ENCODE measurements at regions not wholly inside any gene's neighbourhood (a gene's known extent, or its start where the extent isn't known, plus 50 kb on each side); places are given as distances from the start of the nearest gene placed in this dataset.

DNA sequence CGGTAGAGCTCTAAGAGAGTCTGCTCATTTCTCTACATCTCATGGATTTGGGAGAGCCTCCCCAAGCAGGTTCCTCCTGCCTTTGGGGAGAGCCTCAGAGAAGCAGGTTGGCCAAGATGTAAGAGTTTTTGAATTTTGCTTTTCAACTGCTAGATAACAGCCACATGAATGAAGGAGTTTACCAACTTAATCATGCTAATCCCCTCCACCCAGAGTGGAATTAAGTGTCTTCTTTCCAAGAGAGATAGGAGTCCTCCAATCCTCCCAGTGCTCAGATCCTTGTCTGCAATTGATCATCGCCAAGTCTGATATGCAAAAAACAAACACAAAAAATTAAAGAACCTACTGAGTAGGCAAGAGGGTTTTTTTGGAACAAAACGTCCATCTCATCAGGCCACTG, 99.4 kb upstream of the MAP3K1 start:
- in situ Hi-C loops (cut with HindIII; ENCODE audit: extremely low pct_ligation_motif_present, low pct_unique_long_range_greater_than_20kb): no loop called here
- TF ChIP-seq ZNF17 (CRISPR knock-in tag; IDR thresholded peaks at IDR 0.05) (no peak), REPIN1 (CRISPR knock-in tag; IDR thresholded peaks at IDR 0.05; ENCODE audit: borderline replicate concordance, low read depth) (no peak), GTF3A (CRISPR knock-in tag; conservative IDR thresholded peaks at IDR 0.05) (no peak), PRMT3 (CRISPR knock-in tag; IDR thresholded peaks at IDR 0.05; ENCODE audit: borderline replicate concordance, low read depth) (no peak), TOE1 (CRISPR knock-in tag; IDR thresholded peaks at IDR 0.05) (no peak), NFYC (CRISPR knock-in tag; IDR thresholded peaks at IDR 0.05) (no peak), TOPORS (CRISPR knock-in tag; IDR thresholded peaks at IDR 0.05) (no peak), SSRP1 (CRISPR knock-in tag; IDR thresholded peaks at IDR 0.05) (no peak), HMG20B (CRISPR knock-in tag; conservative IDR thresholded peaks at IDR 0.05) (no peak), ZNF10 (CRISPR knock-in tag; IDR thresholded peaks at IDR 0.05; ENCODE audit: borderline replicate concordance, low read depth) (no peak)
- TF ChIP-seq, protein P1, sequence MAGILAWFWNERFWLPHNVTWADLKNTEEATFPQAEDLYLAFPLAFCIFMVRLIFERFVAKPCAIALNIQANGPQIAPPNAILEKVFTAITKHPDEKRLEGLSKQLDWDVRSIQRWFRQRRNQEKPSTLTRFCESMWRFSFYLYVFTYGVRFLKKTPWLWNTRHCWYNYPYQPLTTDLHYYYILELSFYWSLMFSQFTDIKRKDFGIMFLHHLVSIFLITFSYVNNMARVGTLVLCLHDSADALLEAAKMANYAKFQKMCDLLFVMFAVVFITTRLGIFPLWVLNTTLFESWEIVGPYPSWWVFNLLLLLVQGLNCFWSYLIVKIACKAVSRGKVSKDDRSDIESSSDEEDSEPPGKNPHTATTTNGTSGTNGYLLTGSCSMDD (CRISPR knock-in tag; IDR thresholded peaks at IDR 0.05): no peak
- TF ChIP-seq, protein P2, sequence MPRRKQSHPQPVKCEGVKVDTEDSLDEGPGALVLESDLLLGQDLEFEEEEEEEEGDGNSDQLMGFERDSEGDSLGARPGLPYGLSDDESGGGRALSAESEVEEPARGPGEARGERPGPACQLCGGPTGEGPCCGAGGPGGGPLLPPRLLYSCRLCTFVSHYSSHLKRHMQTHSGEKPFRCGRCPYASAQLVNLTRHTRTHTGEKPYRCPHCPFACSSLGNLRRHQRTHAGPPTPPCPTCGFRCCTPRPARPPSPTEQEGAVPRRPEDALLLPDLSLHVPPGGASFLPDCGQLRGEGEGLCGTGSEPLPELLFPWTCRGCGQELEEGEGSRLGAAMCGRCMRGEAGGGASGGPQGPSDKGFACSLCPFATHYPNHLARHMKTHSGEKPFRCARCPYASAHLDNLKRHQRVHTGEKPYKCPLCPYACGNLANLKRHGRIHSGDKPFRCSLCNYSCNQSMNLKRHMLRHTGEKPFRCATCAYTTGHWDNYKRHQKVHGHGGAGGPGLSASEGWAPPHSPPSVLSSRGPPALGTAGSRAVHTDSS (CRISPR knock-in tag; conservative IDR thresholded peaks at IDR 0.05): no peak
- no peaks in the 10 kb centered on the region for H3K79me2 ChIP-seq (ENCODE audit: insufficient read depth, low read length)
- H3K4me2 ChIP-seq (ENCODE audit: low read depth, low read length): no peak overlapping the region
- H3K27ac ChIP-seq (ENCODE audit: extremely low read length, insufficient read depth, low read length): no peak overlapping the region
- H3K4me1 ChIP-seq (ENCODE audit: insufficient read depth, low read length): no peaks in the 10 kb centered on the region
- no TSS peak for BruUV-seq (replicated peaks)
- POLR2A ChIA-PET: no interaction called here
- H3K27me3 ChIP-seq (ENCODE audit: control insufficient read depth in 1 of 2, insufficient read depth in 2 of 2, low read length in 2 of 2): 0 out of 5 replicates have a peak, but pooled peaks cover 0 to 5% of the 10 kb centered on the region in 2 experiments
- H4K20me1 ChIP-seq (ENCODE audit: insufficient read depth, low read length): no peaks in the 10 kb centered on the region
- intact Hi-C loops (cut with micrococcal nuclease; ENCODE audit: unreplicated experiment): no loop called here
- CTCF ChIA-PET (ENCODE audit: low intra/inter-chr PET ratio, low total read pairs): no interaction called here
- WGBS (ENCODE audit: low lambda C conversion rate): 57% methylated on average over 3 of the region's 3 CpGs
- FAIRE-seq: no peak
- H3K4me3 ChIP-seq (replicated peaks in 1 of 3; ENCODE audit: insufficient read depth in 1 of 3, low read depth in 2 of 3, low read length in 3 of 3): no peak overlapping the region
- H3K9me3 ChIP-seq (ENCODE audit: low read length): no peaks in the 10 kb centered on the region
- ATAC-seq: no peak
- no peak overlapping the region for H2AFZ ChIP-seq (ENCODE audit: low read length)
- no peak for DNase-seq (ENCODE audit: low spot score)
- no peak overlapping the region for H3K9ac ChIP-seq (ENCODE audit: insufficient read depth, low read depth, low read length)
- no peaks in the 10 kb centered on the region for H3K36me3 ChIP-seq (replicated peaks in 1 of 2; ENCODE audit: control insufficient read depth in 1 of 2, insufficient read depth in 2 of 2, low read length in 2 of 2)

Measured in HepG2 (cell line).